Stimulated activated CD4-positive, alpha-beta T cell treated with anti-CD3 and anti-CD28 coated beads, Interleukin-12 subunit alpha, Interleukin-12 subunit beta, amount 100 ng/mL, for 48 hours (primary cell): ENCODE measurements at regions not wholly inside any gene's neighbourhood (a gene's known extent, or its start where the extent isn't known, plus 50 kb on each side); places are given as distances from the start of the nearest gene placed in this dataset.

Experiments used
- DNase-seq, 3 donors: peaks; one replicate each; pipeline ENCODE4 v3.0.0-alpha.2; 2020; ENCODE audit warnings: low read depth in 2 of 3, low spot score in 1 of 3

- no peak for DNase-seq
These were observed 229.2 kb upstream of the NCAM1 start for GRCh38 chr11:112732031-112732430.

GRCh38 chr11:112734207-112734606 lies 227.0 kb upstream of the NCAM1 start:
- no peak for DNase-seq

GRCh38 chr11:112735470-112735869 lies 225.8 kb upstream of the NCAM1 start:
- no peak for DNase-seq

GRCh38 chr11:112744041-112744440 lies 217.2 kb upstream of the NCAM1 start:
- no peak for DNase-seq

DNA sequence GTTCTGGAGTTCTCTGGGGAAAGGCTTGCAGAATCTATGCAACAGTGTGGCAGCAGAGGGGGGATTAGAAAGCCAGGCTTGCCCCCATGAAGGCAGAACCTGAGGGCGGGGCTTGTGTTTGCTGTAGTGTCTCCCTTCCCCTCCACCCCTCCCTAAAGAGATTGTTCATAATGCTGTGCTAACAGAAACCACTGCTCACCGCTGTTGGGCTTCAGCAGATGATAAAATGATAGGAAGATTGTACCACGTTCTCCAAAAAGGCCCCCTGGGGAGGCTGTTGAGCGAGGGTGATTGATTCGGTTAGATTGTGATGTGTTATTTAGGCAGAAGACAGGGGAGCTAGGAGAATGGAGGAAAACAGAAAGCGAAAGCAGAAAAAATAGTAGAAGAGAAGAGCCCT lies 215.2 kb upstream of the NCAM1 start:
- DNase-seq = no peak

DNA sequence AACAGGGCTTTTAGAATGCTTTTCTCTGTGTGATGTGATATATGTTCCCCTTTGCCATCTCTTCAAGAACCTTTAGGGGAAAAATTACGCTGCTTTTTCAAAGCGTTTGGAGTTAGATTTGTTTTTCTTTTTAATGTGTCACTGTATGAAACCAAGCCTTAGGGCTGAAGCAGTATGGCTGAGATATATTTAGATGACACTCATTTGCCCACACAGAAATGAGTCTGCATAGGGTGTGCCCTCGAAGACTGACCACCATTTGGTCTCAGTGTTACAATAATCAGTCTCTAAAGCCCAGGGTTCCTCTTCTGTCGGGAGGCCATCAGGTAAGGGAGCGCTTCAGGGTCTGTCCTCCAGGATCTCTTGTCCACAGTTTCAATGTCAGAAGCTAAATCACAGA lies 213.0 kb upstream of the NCAM1 start:
- no peak for DNase-seq

DNA sequence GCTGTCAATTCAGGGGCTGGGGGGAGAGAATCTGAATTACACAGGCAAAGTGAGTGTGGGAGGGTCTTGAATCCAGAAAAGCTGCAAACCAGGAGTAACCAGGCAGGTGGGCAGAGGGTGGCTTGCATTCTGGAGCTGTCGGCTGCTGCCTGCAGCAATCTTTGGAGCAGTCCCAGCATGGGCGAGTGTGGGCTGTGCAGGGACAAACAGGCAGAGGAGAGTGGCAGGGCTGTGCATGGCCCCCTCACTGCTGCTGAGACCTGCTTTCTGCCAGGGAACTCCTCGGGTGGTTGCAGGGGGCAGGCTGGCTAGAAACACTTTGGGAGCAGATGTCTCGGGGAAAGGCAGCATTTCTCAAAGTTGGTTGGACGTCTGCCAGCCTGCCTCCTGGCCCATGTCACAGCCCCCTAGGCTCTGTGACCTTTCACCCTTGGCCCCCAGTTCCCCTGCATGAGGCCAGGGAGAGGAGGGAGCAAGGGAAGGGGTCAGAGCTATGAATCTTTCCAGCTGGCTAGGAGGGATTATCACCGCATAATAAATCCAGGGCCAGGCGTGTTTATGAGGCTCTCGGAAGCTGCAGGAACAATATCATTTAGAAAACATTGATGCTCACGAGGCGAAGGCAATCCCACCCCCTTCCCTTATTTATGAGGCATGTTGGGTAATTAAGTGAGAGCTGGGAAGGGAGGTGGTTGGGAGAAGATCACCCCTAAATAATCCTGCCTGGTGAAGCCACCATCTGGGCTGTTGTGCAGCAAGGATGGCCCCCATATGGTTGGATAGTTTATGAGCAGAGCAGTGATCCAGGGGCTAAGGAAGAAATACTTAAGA lies 212.3 kb upstream of the NCAM1 start:
- DNase-seq = no peak

- no peak for DNase-seq
These were observed 209.9 kb upstream of the NCAM1 start for GRCh38 chr11:112751329-112751728.

- DNase-seq = no peak
These were observed 209.4 kb upstream of the NCAM1 start for GRCh38 chr11:112751772-112752171.

GRCh38 chr11:112752563-112752962 lies 208.7 kb upstream of the NCAM1 start:
- no peak for DNase-seq

- no peak for DNase-seq
These were observed 207.5 kb upstream of the NCAM1 start for GRCh38 chr11:112753706-112754105.

- DNase-seq = no peak
These were observed 201.8 kb upstream of the NCAM1 start for GRCh38 chr11:112759418-112759817.

DNA sequence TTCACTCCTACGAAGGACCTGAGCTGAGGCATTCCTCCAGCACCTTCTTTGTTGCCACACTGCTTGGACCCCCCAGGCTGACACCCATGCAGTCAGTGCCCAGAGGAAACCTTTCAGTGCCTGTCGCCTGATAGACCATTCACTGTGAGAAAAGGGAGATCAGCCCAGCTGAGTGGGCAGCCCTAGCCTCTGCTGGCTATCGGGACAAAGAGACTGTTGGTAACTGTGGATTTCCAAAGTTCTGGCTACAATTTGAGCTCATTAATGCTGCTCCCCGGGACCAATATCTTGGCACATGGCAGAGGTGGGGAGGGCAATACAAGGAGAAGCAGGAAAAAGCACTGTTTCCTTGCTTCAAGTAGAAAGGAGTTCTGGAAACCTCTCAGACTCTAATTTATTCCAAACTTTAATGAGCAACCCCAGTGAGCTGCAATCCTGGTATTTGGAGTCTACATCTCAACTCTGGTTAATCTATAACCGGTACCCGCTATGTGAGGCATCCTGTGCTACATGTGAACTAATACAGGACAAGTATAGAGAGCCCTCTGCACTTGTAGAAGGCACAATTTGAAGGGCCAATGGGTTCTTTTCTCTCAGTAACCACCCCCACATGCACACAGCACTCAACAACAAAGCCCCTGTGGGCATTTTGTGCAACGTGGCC lies 200.7 kb upstream of the NCAM1 start:
- no peak for DNase-seq

DNA sequence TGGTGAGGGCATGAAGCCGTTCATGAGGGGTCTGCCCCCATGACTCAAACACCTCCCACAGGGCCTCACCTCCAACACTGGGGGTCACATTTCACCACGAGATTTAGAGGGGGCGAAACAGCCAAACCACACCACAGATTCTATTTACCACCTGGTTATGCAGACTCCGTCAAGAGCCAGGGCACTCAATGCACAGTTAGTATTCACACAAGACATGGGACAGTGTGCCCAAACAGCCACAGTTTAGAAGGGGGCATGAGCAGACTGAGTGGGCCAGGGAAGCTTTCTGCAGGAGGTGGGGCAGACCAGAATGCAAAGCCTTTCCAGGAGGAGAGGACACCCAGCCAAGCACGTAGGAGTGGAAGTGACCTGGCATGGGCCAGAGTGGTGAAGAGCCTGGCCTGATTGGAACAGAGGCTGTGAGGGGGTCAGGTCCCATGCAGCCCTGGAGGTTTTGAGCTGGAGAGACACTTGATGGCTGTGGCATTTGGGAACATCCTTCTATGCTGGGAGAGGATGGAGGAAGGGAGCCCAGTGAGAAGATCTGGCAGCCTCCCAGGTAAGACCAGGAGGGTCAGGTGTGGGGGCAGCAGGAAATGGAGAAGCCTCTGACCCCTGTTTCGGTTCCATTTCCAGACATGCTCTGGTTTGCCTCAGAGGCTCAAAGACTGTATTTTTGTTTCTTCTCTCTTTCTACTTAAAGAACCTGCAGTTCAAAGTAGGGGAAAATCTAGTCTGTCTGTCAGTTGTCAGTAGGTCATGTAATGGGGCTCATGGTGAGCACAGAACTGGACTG lies 199.1 kb upstream of the NCAM1 start:
- no peak for DNase-seq

DNA sequence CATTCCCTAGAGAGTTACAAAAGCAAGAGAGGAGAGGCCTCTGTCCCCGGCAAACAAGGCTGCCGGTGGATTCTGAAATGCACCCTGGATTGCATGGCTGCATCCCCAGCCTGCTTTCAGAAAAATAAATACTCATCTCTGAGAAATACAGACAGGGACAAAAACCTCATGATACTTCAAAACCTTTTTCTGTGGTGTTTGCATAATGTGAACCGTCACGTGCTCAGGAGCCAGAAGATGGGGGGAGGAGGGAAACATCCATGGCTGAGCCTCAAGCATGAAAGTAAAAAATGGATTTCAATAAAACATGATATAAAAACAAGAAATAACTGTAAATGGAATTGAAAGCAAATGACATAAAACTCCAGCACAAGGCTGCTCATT lies 198.5 kb upstream of the NCAM1 start:
- DNase-seq = no peak

GRCh38 chr11:112765337-112765736 lies 195.9 kb upstream of the NCAM1 start:
- DNase-seq = no peak

DNA sequence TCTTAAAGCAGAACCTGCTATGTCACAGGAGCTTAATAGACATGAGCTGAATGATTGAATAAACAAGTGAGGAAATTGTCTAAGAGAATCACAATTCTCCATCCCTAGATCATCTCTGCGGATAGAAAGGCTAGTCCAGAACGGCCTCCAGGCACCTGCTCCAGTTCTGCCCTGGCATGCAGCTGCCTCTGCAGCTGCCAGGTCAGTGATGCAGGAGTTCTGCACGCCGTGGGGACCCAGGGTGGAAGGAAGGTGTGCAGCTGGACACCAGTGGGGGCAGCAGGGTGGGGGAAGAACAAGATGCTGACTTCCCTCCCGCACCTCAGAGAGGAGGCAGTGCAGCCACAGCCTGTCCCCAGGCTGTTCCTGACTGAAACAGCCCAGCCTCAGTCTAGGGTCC lies 192.1 kb upstream of the NCAM1 start:
- no peak for DNase-seq

GRCh38 chr11:112769584-112769983 lies 191.6 kb upstream of the NCAM1 start:
- no peak for DNase-seq

GRCh38 chr11:112770033-112770432 lies 191.2 kb upstream of the NCAM1 start:
- DNase-seq = no peak

DNA sequence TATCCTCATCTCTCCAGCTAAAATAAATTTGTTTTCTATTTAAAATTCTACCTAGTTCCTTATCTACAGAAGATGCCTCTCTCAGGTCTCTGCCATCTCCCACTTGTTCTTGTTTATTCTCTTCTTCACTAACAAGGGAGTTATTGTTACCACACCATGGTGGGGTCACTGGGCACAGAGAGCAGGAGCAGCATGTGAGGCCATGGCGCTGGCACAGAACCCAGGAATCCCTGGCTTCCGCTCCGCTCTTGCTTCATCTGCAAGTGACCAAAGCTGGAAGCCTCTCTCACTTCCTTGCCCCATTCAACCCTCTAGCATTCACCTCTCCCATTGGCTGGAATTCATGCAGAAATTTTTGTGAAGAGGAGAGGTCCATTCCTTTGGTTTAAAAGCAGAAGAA lies 190.7 kb upstream of the NCAM1 start:
- no peak for DNase-seq

DNA sequence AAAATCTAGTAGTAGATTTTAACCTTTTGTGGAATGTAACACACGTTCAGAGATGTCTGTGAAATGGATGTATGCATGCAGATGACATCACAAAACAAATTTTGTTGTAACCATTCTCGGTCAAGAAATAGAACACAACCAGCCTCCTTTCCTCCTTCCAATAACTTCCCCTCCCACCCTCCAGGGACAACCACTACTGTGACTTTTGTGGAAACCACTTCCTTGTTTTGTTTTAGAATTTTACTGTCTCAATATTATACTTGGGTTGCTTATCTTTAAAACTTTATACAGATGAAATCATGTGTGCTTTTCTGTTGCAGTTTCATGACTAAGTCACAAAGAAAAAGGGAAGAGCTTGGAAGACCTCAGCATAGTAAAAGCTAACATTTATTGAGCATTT lies 189.4 kb upstream of the NCAM1 start:
- DNase-seq = no peak

DNA sequence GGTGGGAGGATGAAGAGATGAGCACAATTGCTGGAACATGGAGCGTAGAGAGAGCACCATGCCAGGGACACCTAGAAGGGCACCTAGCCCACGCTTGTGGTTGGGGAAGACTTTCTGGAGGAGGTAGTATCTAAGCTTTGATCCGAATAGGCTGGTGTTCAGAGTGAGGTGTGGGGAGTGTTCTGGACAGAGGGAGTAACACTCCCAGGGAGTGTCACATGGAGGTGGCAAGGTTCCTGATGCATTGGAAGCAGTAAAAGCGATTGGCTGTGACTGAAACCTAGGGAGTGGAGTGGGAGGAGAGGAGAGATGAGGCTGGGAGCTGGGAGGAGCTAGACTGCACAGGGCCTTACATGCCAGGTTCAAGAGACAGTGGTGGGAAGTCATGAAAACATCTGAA lies 188.0 kb upstream of the NCAM1 start:
- no peak for DNase-seq
